ENCODE measurements at regions not wholly inside any gene's neighbourhood (a gene's known extent, or its start where the extent isn't known, plus 50 kb on each side); places are given as distances from the start of the nearest gene placed in this dataset.
A peak's percentile ranks its signal among the peaks of the same experiment; 100 is the strongest.
"Not testable (repeated sequence)": the region's sequence is repeated elsewhere in the genome, so short reads cannot be mapped to it uniquely, and the experiment has no call there.

- no peak for DNase-seq (ENCODE audit: low read depth)
Observed at GRCh38 chr2:76256458-76257088, 545.9 kb upstream of the GCFC2 start.

DNA sequence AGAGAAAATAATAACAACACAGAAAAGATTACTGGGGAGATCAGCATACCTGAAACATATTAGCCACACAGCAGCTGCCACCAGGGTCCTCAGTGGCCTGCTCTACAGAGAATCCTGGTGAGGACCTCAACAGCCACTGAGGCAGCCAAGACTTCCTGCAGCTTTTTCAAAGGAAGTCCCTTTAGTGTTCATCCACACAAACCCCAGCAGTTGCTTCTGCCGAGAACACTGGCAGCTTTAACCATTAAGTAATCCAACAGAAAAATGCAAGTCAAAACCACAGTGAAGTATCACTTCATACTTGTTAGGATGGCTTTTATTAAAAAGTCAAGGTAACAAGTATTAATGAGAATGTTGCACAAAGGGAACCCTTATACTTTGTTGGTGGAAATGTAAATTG lies 542.0 kb upstream of the GCFC2 start:
- no peak for DNase-seq (ENCODE audit: low read depth)

DNA sequence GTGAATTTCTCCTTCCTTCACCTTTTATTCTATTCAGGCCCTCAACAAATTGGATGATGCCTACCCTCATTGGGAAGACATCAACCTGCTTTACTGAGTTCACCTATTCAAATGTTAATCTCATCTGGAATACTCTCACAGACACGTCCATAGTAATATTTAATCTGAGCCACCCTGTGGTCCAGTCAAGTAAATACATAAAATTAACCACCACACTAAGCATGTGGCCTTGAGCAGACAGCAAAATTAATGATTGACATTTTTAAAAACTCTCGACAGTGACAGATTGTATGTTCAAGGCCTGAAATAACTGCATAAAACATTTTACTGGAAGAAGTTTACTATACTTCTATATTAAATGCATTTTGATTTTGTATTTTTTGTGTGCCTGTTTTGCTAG lies 540.6 kb upstream of the GCFC2 start:
- DNase-seq (ENCODE audit: low read depth): no peak

GRCh38 chr2:76247006-76247405 lies 536.3 kb upstream of the GCFC2 start:
- no peak for DNase-seq (ENCODE audit: low read depth)

DNA sequence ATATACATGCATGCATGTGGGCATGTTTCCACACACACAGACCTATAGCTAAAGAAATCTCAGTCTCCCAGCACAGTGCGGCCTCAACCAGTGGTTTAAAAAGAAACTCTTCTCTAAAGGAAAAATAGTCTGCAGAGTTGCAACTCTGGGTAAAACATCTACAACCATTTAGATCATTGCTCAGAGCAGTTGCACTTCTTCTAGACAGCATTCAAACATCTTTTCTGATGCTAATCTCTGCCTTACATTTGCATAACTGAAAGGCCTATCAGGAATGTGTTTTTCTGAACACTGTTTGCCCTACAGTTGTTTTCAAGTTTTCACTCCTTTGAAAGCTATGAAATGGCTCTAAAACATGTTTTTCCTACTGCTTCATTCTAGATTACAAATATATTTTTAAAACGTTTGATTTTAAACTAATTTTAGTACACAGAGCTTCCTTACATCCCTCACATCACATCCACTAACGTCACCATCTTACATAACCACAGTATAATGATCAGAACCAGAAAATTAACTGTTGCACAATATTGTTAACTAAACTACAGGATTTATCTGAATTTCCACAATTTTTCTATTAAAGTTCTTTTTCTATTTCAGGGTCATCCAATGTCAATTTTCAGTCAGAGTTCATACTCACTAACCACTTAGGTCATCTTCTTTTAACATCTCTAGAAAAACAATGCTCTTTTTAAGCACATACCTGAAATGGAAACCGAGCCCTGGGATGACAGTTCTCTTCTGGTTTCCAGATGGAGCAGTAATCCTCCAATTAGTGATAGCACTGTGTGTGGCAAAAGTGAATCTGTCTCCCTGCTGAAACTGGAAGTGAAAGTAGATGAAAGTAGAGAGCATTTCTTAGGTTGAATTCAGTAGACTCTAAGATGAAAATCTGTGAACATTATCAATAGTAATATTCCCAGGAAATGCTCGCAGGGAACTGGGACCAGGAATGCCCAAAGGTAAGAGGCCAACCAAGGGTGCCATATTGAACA lies 501.6 kb upstream of the GCFC2 start:
- DNase-seq (ENCODE audit: low read depth): no peak

DNA sequence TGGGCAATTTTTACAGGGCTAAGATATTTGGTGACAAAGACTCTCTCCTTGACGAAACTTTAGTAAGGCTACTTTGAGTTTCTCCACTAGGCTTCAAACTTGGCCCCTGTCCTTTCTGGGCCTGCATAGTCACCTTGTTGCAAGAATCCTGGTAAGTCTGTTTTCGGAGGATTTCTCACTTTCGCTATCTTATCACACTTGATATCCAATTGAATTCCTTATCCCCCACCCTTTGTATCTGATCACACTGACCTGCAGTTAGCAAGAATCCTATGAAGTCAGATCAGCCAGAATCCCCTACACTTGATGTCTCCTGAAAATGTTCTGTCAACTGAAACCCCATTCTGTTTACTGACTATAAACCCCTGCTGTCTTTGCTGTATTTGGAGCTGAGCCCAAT lies 499.8 kb upstream of the GCFC2 start:
- no peak for DNase-seq (ENCODE audit: low read depth)

DNA sequence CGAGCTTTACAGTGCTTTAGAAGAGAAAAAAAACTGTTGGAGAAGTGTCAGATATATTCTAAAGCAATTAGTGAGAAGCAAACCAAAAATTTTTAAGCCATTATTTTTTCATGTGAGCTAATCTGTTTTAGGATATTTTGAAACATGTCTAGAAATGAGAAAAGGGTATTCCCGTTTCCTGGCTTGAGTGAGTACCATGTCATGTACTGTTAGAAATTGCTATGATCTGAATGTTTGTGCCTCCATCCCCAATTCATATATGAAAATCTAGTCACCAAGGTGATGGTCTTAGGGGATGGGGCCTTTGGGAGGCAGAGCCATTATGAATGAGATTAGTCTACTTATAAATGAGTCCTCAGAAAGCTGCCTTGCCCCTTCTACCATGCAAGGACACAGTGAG lies 493.3 kb upstream of the GCFC2 start:
- DNase-seq (ENCODE audit: low read depth): no peak

GRCh38 chr2:76202866-76203265 lies 492.2 kb upstream of the GCFC2 start:
- DNase-seq (ENCODE audit: low read depth): no peak

- peak; percentile 25 for DNase-seq (ENCODE audit: low read depth)
Observed at GRCh38 chr2:76197842-76198448, 487.2 kb upstream of the GCFC2 start.

DNA sequence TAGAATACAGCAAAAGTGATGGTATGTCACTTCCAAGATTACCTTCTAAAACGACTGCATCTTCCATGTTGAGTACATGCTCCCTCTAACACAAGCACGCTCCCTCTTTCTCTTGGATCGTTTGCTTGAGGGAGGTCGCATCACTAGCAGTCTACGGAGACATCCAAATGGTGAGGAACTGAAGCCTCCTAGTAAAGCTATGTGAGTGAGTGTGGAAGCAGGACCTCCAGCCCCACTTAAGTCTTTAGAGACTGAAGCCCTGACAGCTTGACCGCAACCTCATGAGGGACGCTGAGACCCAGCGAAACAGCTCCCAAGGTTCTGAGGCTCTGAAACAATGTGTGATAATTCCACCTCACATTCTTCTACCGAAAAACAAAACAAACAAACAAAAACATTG lies 486.7 kb upstream of the GCFC2 start:
- DNase-seq (ENCODE audit: low read depth): no peak

DNA sequence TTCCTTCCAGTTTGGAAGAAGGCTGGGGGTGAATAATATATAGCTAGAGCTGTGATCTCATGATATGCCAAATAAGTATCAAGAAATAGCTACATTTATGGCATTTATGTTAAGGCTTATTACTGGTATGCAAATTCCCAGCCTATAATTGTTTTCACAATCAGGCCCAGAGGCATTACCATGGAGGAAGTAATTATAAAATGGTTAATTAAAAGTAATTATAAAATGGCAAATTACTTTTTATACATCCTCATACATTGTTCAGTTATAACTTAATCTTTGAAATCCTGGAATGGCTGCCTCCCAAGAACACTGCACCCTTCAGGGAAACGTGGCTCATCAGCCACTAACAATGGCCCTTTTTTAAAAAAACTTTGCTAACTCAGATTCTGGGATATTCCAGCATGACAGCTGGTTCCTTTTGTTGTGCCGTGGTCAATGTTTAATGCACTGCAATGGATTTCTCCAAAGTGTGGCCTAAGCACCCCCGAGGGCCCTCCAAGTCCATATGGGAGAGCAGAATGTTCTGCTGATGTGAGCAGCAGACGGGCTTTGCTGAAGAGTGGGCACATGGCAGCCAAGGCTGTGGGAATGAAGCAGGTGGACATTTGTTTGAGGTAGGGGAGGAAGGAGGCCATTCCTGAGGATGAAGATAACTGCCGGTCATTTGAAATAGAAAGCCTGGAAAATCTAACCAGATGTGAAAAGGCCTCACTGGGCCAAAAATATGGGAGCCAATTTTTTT lies 483.5 kb upstream of the GCFC2 start:
- no peak for DNase-seq (ENCODE audit: low read depth)

- no peak for DNase-seq (ENCODE audit: low read depth)
Observed at GRCh38 chr2:76193089-76193488, 482.4 kb upstream of the GCFC2 start.

DNA sequence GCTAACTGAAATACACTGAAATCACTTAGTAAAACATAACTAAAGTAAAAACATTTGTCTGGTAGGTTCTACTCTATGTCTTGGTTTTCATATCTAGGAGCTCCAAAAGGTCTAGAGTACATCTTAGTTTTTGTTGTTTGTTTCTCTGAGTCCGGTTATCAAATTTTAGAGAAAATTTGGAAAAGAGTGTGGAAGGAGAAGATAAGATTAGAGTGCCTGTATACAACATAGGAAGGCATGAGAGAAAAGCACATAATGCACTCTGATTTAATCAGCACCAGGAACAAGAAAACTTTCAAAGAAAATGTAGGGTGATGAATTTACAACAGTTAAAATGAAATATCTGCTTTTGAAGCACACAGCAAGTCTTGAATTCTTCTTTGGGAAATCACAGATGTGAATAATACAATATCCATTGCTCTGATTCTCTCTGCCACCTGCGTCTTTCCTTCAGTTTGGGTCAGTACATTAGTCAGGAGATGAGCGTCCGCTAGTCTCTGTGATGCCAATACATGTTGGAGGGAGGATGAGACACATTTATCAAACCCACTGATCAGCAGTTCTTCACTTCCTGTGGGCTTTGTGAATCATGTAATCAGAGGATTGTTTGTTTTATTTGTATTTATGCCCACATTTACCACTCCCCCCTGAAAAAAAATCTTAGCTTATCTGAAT lies 477.8 kb upstream of the GCFC2 start:
- no peak for DNase-seq (ENCODE audit: low read depth)

DNA sequence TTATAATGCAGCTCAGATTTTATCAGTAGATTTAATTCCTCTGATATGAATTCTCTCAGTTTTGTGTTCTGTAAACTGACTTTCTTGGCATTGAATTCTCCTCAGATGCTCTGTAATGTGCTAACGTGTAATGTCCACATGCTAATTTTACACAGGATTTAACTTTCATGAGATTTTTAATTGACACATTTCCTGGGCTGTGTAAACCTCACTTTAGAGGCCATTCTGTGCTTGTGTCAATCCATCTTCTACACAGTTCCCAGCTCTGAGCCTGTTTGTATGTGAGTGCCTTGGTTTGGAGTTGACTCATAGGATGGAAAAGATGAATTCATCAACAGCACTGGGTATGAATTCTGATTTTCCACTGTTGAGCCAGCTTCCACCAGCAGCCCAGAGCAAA lies 476.7 kb upstream of the GCFC2 start:
- no peak for DNase-seq (ENCODE audit: low read depth)

DNA sequence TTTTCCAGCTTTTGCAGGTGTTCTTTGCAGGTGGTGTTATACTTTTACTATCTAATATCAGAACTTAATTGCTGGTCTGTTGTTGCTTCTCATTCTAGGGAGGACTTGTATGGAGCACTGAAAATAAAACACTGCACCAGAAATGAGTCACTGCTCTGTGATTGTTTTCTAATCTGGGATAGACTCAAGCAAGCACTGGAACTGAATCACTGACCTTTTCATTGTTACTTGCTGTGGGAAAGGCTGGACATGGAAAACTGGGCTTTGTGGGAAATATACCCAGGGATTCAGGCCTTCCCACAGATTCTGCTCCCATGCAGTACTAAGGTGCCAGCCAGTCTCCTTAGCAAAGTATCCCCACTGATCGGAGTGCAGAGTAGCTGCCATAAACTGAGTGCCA lies 470.0 kb upstream of the GCFC2 start:
- no peak for DNase-seq (ENCODE audit: low read depth)

GRCh38 chr2:76178610-76179009 lies 467.9 kb upstream of the GCFC2 start:
- no peak for DNase-seq (ENCODE audit: low read depth)

DNA sequence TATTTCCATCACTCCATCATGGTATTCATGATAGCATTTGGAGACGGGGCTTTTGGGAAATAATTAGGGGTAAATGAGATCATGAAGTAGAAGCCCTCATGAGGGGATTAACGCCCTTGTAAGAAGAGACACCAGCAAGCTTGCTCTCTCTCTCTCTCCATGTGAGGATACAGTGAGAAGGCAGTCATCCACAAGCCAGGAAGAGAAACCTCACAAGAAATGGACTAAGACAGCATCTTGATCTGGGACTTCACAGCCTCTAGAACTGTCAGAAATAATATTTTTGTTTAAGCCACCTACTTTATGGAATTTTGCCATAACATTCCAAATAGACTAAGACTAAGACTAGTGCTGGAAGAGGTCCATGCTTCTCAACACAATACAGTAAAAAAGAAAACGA lies 464.6 kb upstream of the GCFC2 start:
- no peak for DNase-seq (ENCODE audit: low read depth)

- no peak for DNase-seq (ENCODE audit: low read depth)
Observed at GRCh38 chr2:76174505-76174904, 463.8 kb upstream of the GCFC2 start.

DNA sequence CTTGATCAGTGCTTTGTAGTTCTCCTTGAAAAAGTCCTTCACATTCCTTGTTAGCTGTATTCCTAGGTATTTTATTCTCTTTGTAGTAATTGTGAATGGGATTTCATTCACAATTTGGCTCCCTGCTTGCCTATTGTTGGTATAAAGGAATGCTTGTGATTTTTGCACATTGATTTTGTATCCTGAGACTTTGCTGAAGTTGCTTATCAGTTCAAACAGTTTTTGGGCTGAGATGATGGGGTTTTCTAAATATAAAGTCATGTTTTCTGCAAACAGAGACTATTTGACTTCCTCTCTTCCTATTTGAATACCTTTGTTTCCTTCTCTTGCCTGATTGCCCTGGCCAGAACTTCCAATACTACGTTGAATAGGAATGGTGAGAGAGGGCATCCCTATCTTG lies 462.5 kb upstream of the GCFC2 start:
- DNase-seq (ENCODE audit: low read depth): not testable (repeated sequence)

DNA sequence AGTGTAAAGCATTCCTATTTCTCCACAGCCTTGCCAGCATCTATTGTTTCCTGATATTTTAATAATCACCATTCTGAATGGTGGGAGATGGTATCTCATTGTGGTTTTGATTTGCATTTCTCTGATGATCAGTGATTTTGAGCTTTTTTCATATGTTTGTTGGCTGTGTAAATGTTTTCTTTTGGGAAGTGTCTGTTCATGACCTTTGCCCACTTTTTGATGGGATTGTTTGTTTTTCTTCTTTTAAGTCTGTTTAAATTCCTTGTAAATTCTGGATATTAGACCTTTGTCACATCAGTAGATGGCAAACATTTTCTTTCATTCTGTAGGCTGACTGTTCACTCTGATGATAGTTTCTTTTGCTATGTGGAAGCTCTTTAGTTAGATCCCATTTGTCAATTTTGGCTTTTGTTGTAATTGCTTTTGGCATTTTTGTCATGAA lies 461.5 kb upstream of the GCFC2 start:
- not testable (repeated sequence) for DNase-seq (ENCODE audit: low read depth)

GRCh38 chr2:76170856-76171255 lies 460.1 kb upstream of the GCFC2 start:
- no peak for DNase-seq (ENCODE audit: low read depth)

DNA sequence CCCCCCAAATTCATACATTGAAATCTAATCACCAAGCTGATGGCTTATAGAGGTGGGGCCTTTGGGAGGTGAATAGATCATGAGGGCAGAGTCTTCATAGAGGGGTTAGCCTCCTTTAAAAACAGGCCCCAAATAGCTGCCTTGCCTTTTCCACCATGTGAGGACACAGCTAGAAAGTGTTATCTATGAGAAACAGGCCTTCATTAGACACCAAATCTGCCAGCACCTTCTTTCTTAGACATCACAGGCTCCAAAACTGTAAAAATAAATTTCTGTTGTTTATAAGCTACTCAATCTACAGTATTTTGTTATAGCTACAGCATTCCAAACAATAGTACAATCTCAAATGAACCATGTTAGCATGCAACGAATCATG lies 459.3 kb upstream of the GCFC2 start:
- DNase-seq (ENCODE audit: low read depth): no peak

Measured in fibroblast of gingiva (primary cell).